ENCODE measurements at regions not wholly inside any gene's neighbourhood (a gene's known extent, or its start where the extent isn't known, plus 50 kb on each side); places are given as distances from the start of the nearest gene placed in this dataset.

DNA sequence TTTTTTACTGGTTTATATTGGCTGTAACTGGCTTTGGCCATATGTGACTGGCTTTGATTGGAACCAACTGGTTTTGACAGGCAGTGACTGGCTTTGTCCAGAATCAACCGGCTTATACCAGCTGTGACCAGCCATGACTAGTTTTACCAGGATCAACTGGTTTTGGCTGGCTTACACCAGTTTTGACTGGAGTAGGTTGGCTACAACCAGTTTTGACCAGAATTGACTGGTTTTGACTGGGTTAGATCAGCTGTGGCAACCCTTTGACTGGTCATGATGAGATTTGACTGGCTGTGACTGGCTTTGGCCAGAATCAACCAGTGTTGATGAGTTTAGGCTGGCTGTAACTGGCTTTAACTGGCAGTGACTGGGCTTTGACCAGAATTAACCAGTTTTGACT is 169.2 kb upstream of the AMOT start:
- ChIA-PET POLR2A (no interaction called here), CTCF (ENCODE audit: low intra/inter-chr PET ratio) (no interaction called here)
- intact Hi-C loops (cut with micrococcal nuclease) (no loop called here), in situ Hi-C loops (cut with MboI) (no loop called here)
- Histone ChIP-seq H3K27ac (ENCODE audit: extremely low read depth, low read depth, low read length) (no peak overlapping the region), H3K9me3 (replicated peaks; ENCODE audit: control insufficient read depth, insufficient read depth, low read depth, low read length) (no peaks in the 10 kb centered on the region), H3K9me1 (ENCODE audit: control insufficient read depth, insufficient read depth, low read length) (no peaks in the 10 kb centered on the region), H3K9ac (ENCODE audit: insufficient read depth in 1 of 2, low read depth in 2 of 2, low read length in 2 of 2) (no peak overlapping the region), H2AFZ (ENCODE audit: low read depth, low read length) (no peak overlapping the region), H3K79me2 (ENCODE audit: control insufficient read depth, insufficient read depth, low read length) (no peaks in the 10 kb centered on the region), H3K4me1 (replicated peaks in 1 of 2; ENCODE audit: control insufficient read depth in 2 of 2, insufficient read depth in 2 of 2, low read length in 2 of 2) (no peaks in the 10 kb centered on the region), H3K4me2 (ENCODE audit: insufficient read depth, low read length) (no peak overlapping the region), H3K4me3 (no peak overlapping the region), H4K20me1 (replicated peaks; ENCODE audit: control insufficient read depth, insufficient read depth, low read length) (no peaks in the 10 kb centered on the region), H3K36me3 (ENCODE audit: control insufficient read depth, insufficient read depth, low read length) (no peaks in the 10 kb centered on the region), H3K27me3 (ENCODE audit: control insufficient read depth in 2 of 2, insufficient read depth in 2 of 2, low read length in 2 of 2) (no peaks in the 10 kb centered on the region)
- FAIRE-seq: no peak
- 0% methylated on average over 1 of the region's 1 CpG for WGBS (ENCODE audit: insufficient coverage, low coverage, missing lambda C conversion rate)
- ATAC-seq: no peak
- DNase-seq (ENCODE audit: extremely low read depth in 1 of 4, low spot score in 3 of 4): no peak
- BruUV-seq (replicated peaks): no TSS peak
- TF ChIP-seq KLF16 (IDR thresholded peaks at IDR 0.05): peak; percentile 84
- TF ChIP-seq, protein P1, sequence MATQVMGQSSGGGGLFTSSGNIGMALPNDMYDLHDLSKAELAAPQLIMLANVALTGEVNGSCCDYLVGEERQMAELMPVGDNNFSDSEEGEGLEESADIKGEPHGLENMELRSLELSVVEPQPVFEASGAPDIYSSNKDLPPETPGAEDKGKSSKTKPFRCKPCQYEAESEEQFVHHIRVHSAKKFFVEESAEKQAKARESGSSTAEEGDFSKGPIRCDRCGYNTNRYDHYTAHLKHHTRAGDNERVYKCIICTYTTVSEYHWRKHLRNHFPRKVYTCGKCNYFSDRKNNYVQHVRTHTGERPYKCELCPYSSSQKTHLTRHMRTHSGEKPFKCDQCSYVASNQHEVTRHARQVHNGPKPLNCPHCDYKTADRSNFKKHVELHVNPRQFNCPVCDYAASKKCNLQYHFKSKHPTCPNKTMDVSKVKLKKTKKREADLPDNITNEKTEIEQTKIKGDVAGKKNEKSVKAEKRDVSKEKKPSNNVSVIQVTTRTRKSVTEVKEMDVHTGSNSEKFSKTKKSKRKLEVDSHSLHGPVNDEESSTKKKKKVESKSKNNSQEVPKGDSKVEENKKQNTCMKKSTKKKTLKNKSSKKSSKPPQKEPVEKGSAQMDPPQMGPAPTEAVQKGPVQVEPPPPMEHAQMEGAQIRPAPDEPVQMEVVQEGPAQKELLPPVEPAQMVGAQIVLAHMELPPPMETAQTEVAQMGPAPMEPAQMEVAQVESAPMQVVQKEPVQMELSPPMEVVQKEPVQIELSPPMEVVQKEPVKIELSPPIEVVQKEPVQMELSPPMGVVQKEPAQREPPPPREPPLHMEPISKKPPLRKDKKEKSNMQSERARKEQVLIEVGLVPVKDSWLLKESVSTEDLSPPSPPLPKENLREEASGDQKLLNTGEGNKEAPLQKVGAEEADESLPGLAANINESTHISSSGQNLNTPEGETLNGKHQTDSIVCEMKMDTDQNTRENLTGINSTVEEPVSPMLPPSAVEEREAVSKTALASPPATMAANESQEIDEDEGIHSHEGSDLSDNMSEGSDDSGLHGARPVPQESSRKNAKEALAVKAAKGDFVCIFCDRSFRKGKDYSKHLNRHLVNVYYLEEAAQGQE (IDR thresholded peaks at IDR 0.05; ENCODE audit: borderline replicate concordance): peak; percentile 74
- TF ChIP-seq, protein P1 (CRISPR knock-in tag; IDR thresholded peaks at IDR 0.05; ENCODE audit: low read depth): no peak
- no peak for TF ChIP-seq YBX1 (IDR thresholded peaks at IDR 0.05)
- peak; percentile 73 to 74; a peak in 3 of 4 replicates for TF ChIP-seq TRIM24 (IDR thresholded peaks at IDR 0.05)
- TF ChIP-seq, protein P2, sequence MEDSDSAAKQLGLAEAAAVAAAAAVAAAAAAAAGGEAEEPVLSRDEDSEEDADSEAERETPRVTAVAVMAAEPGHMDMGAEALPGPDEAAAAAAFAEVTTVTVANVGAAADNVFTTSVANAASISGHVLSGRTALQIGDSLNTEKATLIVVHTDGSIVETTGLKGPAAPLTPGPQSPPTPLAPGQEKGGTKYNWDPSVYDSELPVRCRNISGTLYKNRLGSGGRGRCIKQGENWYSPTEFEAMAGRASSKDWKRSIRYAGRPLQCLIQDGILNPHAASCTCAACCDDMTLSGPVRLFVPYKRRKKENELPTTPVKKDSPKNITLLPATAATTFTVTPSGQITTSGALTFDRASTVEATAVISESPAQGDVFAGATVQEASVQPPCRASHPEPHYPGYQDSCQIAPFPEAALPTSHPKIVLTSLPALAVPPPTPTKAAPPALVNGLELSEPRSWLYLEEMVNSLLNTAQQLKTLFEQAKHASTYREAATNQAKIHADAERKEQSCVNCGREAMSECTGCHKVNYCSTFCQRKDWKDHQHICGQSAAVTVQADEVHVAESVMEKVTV (CRISPR knock-in tag; IDR thresholded peaks at IDR 0.05): no peak
- TF ChIP-seq EZH2 (IDR thresholded peaks at IDR 0.05; ENCODE audit: borderline replicate concordance, low read depth, low read length): no peak
- TF ChIP-seq, protein P3, sequence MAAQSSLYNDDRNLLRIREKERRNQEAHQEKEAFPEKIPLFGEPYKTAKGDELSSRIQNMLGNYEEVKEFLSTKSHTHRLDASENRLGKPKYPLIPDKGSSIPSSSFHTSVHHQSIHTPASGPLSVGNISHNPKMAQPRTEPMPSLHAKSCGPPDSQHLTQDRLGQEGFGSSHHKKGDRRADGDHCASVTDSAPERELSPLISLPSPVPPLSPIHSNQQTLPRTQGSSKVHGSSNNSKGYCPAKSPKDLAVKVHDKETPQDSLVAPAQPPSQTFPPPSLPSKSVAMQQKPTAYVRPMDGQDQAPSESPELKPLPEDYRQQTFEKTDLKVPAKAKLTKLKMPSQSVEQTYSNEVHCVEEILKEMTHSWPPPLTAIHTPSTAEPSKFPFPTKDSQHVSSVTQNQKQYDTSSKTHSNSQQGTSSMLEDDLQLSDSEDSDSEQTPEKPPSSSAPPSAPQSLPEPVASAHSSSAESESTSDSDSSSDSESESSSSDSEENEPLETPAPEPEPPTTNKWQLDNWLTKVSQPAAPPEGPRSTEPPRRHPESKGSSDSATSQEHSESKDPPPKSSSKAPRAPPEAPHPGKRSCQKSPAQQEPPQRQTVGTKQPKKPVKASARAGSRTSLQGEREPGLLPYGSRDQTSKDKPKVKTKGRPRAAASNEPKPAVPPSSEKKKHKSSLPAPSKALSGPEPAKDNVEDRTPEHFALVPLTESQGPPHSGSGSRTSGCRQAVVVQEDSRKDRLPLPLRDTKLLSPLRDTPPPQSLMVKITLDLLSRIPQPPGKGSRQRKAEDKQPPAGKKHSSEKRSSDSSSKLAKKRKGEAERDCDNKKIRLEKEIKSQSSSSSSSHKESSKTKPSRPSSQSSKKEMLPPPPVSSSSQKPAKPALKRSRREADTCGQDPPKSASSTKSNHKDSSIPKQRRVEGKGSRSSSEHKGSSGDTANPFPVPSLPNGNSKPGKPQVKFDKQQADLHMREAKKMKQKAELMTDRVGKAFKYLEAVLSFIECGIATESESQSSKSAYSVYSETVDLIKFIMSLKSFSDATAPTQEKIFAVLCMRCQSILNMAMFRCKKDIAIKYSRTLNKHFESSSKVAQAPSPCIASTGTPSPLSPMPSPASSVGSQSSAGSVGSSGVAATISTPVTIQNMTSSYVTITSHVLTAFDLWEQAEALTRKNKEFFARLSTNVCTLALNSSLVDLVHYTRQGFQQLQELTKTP (IDR thresholded peaks at IDR 0.05; ENCODE audit: low read depth in 1 of 2, partially characterized antibody in 2 of 2): no peak
- TF ChIP-seq PHF8 (IDR thresholded peaks at IDR 0.05; ENCODE audit: borderline replicate concordance, low read length): no peak
- no peak for TF ChIP-seq HNRNPUL1 (IDR thresholded peaks at IDR 0.05; ENCODE audit: low read length)
- TF ChIP-seq NFRKB (IDR thresholded peaks at IDR 0.05; ENCODE audit: low read depth): no peak

Data from K562 (cell line).